ENCODE measurements at regions not wholly inside any gene's neighbourhood (a gene's known extent, or its start where the extent isn't known, plus 50 kb on each side); places are given as distances from the start of the nearest gene placed in this dataset.

DNA sequence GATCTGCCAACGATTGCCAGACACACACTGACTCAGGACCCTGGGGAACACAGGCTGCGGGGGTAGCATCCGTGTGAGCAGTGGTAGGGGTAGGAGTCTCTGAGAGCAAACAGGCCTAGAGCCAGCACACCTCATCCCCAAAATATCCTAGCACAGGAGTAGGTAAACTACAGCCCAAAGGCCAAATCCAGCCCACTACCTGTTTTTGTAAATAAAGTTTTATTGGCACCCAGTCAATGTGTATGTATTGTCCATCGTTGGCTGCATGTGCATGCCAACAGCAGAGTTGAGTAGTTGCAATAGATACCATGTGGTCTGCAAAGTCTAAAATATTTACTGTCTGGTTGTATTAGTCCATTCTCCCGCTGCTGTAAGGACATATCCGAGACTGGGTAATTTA is 55.5 kb upstream of the GPRC5B start:
- no peak for DNase-seq (ENCODE audit: low read depth)
- no peak overlapping the region for H3K4me3 ChIP-seq (ENCODE audit: low read depth, low read length)
- TF ChIP-seq, protein P1, sequence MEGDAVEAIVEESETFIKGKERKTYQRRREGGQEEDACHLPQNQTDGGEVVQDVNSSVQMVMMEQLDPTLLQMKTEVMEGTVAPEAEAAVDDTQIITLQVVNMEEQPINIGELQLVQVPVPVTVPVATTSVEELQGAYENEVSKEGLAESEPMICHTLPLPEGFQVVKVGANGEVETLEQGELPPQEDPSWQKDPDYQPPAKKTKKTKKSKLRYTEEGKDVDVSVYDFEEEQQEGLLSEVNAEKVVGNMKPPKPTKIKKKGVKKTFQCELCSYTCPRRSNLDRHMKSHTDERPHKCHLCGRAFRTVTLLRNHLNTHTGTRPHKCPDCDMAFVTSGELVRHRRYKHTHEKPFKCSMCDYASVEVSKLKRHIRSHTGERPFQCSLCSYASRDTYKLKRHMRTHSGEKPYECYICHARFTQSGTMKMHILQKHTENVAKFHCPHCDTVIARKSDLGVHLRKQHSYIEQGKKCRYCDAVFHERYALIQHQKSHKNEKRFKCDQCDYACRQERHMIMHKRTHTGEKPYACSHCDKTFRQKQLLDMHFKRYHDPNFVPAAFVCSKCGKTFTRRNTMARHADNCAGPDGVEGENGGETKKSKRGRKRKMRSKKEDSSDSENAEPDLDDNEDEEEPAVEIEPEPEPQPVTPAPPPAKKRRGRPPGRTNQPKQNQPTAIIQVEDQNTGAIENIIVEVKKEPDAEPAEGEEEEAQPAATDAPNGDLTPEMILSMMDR (IDR thresholded peaks at IDR 0.05; ENCODE audit: low read depth, low read length, missing control alignments) = no peak

DNA sequence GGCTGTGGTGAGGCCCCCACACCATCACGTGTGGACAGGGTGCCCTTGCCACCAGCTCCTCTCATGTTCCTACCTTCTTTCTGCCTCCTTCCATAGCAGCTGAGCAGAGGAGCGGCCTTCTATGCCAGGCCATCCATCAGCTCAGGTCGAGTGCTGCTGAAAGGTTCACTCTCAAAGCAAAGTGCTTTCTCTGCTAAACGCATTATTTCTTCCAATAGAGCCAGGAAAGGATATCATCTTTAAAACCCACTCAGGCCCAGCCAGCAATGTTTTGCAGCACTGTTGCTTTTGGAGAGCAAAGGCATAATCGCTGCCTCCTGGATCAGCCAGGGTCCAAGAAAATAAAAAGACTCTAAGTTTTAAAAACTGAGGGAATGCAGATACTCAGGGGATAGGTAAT is 54.9 kb upstream of the GPRC5B start:
- H3K4me3 ChIP-seq (ENCODE audit: low read depth, low read length) = no peak overlapping the region
- TF ChIP-seq, protein P1 (IDR thresholded peaks at IDR 0.05; ENCODE audit: low read depth, low read length, missing control alignments) = no peak
- DNase-seq (ENCODE audit: low read depth) = no peak

DNA sequence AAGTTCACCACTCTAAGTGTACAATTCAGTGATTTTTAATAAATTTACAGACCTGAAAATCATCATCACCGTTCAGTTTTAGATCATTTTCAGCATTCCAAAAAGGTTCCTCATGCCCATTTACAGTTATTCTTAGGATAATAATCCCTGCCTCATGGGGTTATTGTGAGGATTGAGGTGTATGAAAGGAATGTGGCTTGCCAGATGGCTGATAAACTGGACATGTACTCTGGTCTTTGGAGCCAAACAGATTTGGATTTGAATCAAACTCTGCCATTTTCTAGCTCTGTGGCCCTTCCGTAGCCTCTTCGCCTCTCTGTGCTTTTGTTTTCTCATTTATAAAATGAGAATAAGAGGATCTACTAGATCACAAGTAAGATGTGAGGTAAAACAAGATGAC is 53.9 kb upstream of the GPRC5B start:
- DNase-seq (ENCODE audit: low read depth) = no peak
- H3K4me3 ChIP-seq (ENCODE audit: low read depth, low read length) = no peak overlapping the region
- TF ChIP-seq, protein P1 (IDR thresholded peaks at IDR 0.05; ENCODE audit: low read depth, low read length, missing control alignments) = no peak

DNA sequence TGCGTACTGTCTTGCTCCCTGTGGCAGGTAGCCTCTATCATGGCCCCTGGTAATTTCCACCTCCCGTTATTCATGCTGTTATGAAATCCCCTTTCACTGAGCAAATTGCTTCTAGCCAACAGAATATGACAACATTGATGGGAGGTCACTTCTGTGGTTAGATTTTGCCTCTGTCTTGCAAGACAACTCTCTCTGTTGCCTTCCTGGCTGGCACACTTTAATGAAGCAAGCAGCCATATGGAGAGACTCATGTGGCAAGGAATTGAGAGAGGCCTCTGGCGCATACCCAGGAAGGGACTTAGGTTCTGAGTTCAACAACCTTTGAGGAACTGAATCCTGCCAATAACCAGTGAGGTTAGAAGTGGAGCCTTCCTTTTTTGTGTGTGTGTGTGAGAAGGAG is 51.8 kb upstream of the GPRC5B start:
- TF ChIP-seq, protein P1 (IDR thresholded peaks at IDR 0.05; ENCODE audit: low read depth, low read length, missing control alignments) = no peak
- H3K4me3 ChIP-seq (ENCODE audit: low read depth, low read length) = no peak overlapping the region
- DNase-seq (ENCODE audit: low read depth) = no peak

DNA sequence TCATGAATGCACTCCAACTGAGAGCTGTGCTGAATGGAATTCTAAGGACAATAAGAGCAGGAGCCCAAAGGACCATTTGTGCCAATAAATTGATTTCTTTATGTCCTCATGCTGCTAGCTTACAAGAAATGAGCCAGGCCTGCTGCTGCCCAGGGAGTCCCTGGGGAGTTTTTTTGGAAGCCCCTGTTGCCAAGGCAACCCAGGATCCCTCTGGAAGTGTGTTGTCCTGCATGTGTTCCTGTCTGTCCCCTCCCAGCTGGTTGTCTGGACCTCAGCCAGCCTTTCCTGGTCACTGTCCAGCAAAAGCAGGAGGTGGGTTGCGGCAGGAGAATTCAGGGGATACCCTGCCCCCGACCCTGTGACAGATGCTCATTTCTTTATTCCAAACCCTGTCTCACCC is 51.0 kb upstream of the GPRC5B start:
- TF ChIP-seq, protein P1 (IDR thresholded peaks at IDR 0.05; ENCODE audit: low read depth, low read length, missing control alignments) = no peak
- no peak for DNase-seq (ENCODE audit: low read depth)
- H3K4me3 ChIP-seq (ENCODE audit: low read depth, low read length) = no peak overlapping the region

Data from GM12864 (cell line).